ENCODE measurements at regions not wholly inside any gene's neighbourhood (a gene's known extent, or its start where the extent isn't known, plus 50 kb on each side); places are given as distances from the start of the nearest gene placed in this dataset.

DNA sequence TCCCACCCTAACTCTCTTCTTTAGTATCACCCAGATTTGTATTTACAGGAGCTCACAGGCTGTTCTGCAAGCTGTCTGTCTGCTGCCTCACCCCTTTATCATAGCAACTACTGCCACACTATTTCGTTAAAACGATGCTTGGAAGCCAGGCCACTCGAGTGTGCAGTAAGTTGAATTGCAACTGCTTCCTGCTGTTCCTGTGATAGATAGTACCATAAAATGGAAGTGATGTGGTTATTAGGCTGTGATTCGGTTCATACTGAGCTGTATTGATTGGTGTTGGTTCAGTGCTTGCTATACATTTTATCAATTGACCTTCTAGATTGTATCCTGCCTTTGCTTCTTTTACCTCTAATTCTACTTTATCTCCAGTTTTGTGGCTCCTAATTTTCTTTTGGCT, 325.4 kb downstream of the RNF144B start:
- H3K9me3 ChIP-seq (ENCODE audit: control insufficient read depth in 1 of 2, insufficient read depth in 1 of 2, low read depth in 1 of 2, low read length in 2 of 2): no peaks in the 10 kb centered on the region
- no peaks in the 10 kb centered on the region for H4K20me1 ChIP-seq (ENCODE audit: insufficient read depth)
- no peak overlapping the region for H3K4me3 ChIP-seq (replicated peaks in 1 of 2; ENCODE audit: low read depth in 1 of 2, low read length in 2 of 2)
- no peaks in the 10 kb centered on the region for H3K79me2 ChIP-seq (ENCODE audit: insufficient read depth, low read length)
- H3K27ac ChIP-seq (ENCODE audit: low read depth, low read length): no peak overlapping the region
- TF ChIP-seq CBX3 (IDR thresholded peaks at IDR 0.05; ENCODE audit: low read depth): no peak
- no peak for TF ChIP-seq JUND (IDR thresholded peaks at IDR 0.05)
- TF ChIP-seq, protein P1, sequence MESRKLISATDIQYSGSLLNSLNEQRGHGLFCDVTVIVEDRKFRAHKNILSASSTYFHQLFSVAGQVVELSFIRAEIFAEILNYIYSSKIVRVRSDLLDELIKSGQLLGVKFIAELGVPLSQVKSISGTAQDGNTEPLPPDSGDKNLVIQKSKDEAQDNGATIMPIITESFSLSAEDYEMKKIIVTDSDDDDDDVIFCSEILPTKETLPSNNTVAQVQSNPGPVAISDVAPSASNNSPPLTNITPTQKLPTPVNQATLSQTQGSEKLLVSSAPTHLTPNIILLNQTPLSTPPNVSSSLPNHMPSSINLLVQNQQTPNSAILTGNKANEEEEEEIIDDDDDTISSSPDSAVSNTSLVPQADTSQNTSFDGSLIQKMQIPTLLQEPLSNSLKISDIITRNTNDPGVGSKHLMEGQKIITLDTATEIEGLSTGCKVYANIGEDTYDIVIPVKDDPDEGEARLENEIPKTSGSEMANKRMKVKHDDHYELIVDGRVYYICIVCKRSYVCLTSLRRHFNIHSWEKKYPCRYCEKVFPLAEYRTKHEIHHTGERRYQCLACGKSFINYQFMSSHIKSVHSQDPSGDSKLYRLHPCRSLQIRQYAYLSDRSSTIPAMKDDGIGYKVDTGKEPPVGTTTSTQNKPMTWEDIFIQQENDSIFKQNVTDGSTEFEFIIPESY (IDR thresholded peaks at IDR 0.05; ENCODE audit: extremely low read depth, insufficient replicate concordance, low read length): no peak
- TF ChIP-seq EGR1 (IDR thresholded peaks at IDR 0.05; ENCODE audit: low read depth): no peak
- no peak for TF ChIP-seq EZH2 (IDR thresholded peaks at IDR 0.05)
- no peak for TF ChIP-seq FOSL1 (IDR thresholded peaks at IDR 0.05; ENCODE audit: low read depth)
- TF ChIP-seq EZH2phosphoT487 (IDR thresholded peaks at IDR 0.05; ENCODE audit: borderline replicate concordance): no peak
- TF ChIP-seq, protein P2, sequence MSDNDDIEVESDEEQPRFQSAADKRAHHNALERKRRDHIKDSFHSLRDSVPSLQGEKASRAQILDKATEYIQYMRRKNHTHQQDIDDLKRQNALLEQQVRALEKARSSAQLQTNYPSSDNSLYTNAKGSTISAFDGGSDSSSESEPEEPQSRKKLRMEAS (IDR thresholded peaks at IDR 0.05): no peak
- no peak for TF ChIP-seq ZNF274 (IDR thresholded peaks at IDR 0.05; ENCODE audit: low read depth, low read length)
- TF ChIP-seq, protein P3, sequence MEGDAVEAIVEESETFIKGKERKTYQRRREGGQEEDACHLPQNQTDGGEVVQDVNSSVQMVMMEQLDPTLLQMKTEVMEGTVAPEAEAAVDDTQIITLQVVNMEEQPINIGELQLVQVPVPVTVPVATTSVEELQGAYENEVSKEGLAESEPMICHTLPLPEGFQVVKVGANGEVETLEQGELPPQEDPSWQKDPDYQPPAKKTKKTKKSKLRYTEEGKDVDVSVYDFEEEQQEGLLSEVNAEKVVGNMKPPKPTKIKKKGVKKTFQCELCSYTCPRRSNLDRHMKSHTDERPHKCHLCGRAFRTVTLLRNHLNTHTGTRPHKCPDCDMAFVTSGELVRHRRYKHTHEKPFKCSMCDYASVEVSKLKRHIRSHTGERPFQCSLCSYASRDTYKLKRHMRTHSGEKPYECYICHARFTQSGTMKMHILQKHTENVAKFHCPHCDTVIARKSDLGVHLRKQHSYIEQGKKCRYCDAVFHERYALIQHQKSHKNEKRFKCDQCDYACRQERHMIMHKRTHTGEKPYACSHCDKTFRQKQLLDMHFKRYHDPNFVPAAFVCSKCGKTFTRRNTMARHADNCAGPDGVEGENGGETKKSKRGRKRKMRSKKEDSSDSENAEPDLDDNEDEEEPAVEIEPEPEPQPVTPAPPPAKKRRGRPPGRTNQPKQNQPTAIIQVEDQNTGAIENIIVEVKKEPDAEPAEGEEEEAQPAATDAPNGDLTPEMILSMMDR (IDR thresholded peaks at IDR 0.05 in 2 of 3, conservative IDR thresholded peaks at IDR 0.05 in 1 of 3; ENCODE audit: borderline replicate concordance in 1 of 3, insufficient read depth in 1 of 3, low read depth in 2 of 3, low read length in 2 of 3): no peak
- TF ChIP-seq SP1 (IDR thresholded peaks at IDR 0.05; ENCODE audit: low read depth): no peak
- TF ChIP-seq, protein P4, sequence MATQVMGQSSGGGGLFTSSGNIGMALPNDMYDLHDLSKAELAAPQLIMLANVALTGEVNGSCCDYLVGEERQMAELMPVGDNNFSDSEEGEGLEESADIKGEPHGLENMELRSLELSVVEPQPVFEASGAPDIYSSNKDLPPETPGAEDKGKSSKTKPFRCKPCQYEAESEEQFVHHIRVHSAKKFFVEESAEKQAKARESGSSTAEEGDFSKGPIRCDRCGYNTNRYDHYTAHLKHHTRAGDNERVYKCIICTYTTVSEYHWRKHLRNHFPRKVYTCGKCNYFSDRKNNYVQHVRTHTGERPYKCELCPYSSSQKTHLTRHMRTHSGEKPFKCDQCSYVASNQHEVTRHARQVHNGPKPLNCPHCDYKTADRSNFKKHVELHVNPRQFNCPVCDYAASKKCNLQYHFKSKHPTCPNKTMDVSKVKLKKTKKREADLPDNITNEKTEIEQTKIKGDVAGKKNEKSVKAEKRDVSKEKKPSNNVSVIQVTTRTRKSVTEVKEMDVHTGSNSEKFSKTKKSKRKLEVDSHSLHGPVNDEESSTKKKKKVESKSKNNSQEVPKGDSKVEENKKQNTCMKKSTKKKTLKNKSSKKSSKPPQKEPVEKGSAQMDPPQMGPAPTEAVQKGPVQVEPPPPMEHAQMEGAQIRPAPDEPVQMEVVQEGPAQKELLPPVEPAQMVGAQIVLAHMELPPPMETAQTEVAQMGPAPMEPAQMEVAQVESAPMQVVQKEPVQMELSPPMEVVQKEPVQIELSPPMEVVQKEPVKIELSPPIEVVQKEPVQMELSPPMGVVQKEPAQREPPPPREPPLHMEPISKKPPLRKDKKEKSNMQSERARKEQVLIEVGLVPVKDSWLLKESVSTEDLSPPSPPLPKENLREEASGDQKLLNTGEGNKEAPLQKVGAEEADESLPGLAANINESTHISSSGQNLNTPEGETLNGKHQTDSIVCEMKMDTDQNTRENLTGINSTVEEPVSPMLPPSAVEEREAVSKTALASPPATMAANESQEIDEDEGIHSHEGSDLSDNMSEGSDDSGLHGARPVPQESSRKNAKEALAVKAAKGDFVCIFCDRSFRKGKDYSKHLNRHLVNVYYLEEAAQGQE (IDR thresholded peaks at IDR 0.05; ENCODE audit: low read depth): no peak
- TF ChIP-seq RAD21 (IDR thresholded peaks at IDR 0.05; ENCODE audit: low read depth): no peak
- TF ChIP-seq POLR2AphosphoS5 (IDR thresholded peaks at IDR 0.05; ENCODE audit: low read depth, low read length): no peak
- no peak for TF ChIP-seq SRF (IDR thresholded peaks at IDR 0.05; ENCODE audit: low read depth)
- no peak for TF ChIP-seq POLR2A (IDR thresholded peaks at IDR 0.05; ENCODE audit: borderline replicate concordance, extremely low read depth, insufficient read depth, insufficient read length)
- TF ChIP-seq CEBPB (IDR thresholded peaks at IDR 0.05; ENCODE audit: low read depth): no peak
- no peaks in the 10 kb centered on the region for H3K9me2 ChIP-seq (ENCODE audit: insufficient read depth)
- H3K4me1 ChIP-seq (ENCODE audit: control insufficient read depth in 1 of 2, insufficient read depth in 2 of 2, low read length in 2 of 2): no peaks in the 10 kb centered on the region
- H3K27me3 ChIP-seq (ENCODE audit: insufficient read depth, low read length): no peaks in the 10 kb centered on the region
- no peak overlapping the region for H3K9ac ChIP-seq (ENCODE audit: low read length)
- no peak for DNase-seq (ENCODE audit: low read depth, low spot score)
- RAD21 ChIA-PET (ENCODE audit: low non-redundant PET in 1 of 2, low total read pairs in 2 of 2, uncharacterized antibody in 2 of 2, unreplicated experiment in 2 of 2): interaction anchor here in 1 of 2 experiments (0.6 kb wide), 1 partner anchor 37 kb away, joined by 5 read pairs; no protein-coding TSS in a partner anchor
- no TSS peak for BruUV-seq (replicated peaks)
- no peak overlapping the region for H2AFZ ChIP-seq (ENCODE audit: low read depth, low read length, poor library complexity, severe bottlenecking)
- no peaks in the 10 kb centered on the region for H3K36me3 ChIP-seq (ENCODE audit: control insufficient read depth in 1 of 2, insufficient read depth in 2 of 2, low read length in 2 of 2)
- H3K4me2 ChIP-seq (ENCODE audit: low read length): no peak overlapping the region
- CTCF ChIA-PET: no interaction called here
- POLR2A ChIA-PET: no interaction called here
- no peak for ATAC-seq
- intact Hi-C loops (cut with micrococcal nuclease): no loop called here
